ENCODE measurements at regions not wholly inside any gene's neighbourhood (a gene's known extent, or its start where the extent isn't known, plus 50 kb on each side); places are given as distances from the start of the nearest gene placed in this dataset.

DNA sequence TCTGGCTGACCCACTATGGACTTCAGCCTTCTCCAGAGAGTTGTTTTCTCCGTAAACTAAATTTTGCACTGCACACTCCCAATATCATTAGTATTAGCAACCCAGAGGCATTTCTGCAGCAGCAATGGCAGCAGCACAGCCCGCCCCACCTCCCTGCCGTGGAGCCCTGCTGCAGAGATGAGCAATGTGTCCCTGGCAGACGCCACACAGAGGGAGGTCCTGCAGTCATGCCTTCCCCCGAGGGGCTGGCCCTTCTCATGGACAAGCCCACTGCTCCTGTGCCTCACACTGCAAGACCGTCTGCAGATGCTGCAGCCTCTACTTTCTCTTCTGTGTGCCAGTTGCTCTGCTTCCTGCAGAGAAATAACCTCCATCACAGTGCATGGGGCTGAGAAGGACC, 393.4 kb upstream of the MKI67 start:
- no peak for DNase-seq (ENCODE audit: low read depth in 3 of 3, low spot score in 2 of 3)

DNA sequence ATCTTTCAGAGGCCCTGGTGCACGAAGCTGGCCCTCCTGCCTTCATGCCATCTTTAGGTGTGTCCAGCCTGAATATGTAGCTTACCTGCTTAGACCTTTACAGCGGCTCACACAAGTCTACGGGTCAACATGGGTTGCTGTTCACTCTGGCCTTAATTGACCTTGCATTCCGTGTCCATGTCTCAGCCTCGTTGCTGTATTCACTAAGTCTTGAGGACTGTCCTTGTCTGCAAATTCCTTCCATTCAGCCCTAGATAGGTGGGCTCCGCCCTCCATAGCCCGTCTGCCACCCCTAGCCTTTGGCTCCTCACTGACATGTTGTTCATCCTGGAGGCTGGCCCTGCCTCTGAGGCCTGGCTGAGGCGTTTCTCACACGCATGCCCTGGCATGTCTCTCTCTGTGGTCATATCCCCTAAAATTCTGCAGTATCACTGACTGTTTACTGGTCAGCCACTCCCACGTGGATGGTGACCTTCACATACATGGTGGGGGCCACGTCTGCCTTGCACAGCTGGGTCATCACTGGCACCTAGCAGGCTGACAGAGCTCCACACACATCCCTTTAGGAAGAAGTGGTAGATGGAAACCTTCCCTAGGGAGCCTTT, 394.1 kb upstream of the MKI67 start:
- no peak for DNase-seq (ENCODE audit: low read depth in 3 of 3, low spot score in 2 of 3)

- no peak for DNase-seq (ENCODE audit: low read depth in 3 of 3, low spot score in 2 of 3)
These were observed 396.5 kb upstream of the MKI67 start for GRCh38 chr10:128522551-128523308.

- DNase-seq (ENCODE audit: low read depth in 3 of 3, low spot score in 2 of 3), result no peak
These were observed 399.2 kb upstream of the MKI67 start for GRCh38 chr10:128525444-128525843.

GRCh38 chr10:128525936-128526335, 399.7 kb upstream of the MKI67 start:
- no peak for DNase-seq (ENCODE audit: low read depth in 3 of 3, low spot score in 2 of 3)

DNA sequence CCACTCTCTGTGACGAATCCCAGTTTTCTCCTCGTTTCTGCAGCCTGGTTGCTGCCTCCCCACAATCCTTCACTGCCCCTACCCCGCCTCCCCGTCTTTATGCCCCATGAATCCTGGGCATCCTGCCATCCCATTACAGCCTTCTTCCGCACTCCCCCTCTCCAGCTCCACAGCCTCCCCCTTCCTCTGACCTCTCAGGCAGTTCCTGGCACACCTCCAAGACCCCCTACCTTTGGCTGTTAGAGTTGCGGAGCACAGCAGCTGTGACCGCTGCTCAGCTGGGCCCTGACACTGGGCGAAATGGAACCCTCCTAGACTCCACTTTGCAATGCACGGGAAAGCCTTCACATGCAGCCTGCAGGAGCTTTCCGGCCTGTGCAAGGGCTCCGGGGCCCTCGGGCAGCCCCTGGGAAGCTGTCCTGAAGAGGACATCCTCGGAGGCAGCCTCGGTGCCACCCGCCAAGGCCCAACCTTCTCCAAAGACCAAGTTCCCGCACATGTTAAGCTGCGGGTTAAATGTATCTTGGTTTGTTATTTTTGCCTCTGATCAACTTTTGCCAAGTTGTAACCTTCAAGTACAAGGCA, 400.7 kb upstream of the MKI67 start:
- peak; percentile 78 to 88 (median 88) for DNase-seq (ENCODE audit: low read depth in 3 of 3, low spot score in 2 of 3)

GRCh38 chr10:128527711-128528110, 401.5 kb upstream of the MKI67 start:
- no peak for DNase-seq (ENCODE audit: low read depth in 3 of 3, low spot score in 2 of 3)

DNA sequence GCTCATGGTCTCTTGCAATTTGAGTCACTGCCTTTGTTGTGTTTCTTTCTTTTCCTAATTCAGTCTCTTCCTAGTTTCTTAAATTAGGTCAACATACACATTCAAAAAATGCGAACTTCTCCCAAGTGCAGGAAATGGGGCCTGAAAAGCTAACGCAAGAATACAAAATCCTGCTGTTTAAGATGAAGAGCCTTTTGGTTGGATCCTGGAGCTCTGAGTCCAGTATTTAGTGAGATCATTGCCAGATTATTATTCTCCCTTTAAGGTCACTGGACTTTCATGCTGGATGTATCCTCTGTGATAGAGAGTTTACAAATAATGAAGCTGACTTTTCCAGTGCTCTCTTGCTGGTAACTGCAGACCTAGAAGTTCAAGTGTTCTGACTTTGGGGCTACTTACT, 401.9 kb upstream of the MKI67 start:
- no peak for DNase-seq (ENCODE audit: low read depth in 3 of 3, low spot score in 2 of 3)

DNA sequence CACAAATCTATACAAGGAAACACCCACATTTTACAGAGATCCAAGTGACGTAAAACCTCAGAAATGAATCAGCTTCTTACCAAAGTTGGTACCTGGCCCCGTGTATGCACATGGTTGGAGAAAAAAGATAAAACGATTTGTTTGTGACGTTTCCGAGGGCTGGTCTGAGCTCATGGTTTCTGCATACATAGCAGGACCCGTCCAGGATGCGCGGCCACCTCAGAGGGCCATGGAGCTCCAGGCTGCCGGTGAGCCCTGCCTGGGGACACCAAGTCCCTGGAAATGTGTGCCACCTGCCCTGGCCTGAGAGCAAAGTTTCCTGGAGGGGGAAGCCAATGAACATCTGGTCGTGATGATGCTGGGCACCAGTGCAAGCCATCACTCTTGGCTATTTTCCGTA, 402.6 kb upstream of the MKI67 start:
- DNase-seq (ENCODE audit: low read depth in 3 of 3, low spot score in 2 of 3), result no peak

- no peak for DNase-seq (ENCODE audit: low read depth in 3 of 3, low spot score in 2 of 3)
These were observed 403.0 kb upstream of the MKI67 start for GRCh38 chr10:128529225-128529624.

GRCh38 chr10:128530301-128530700, 404.1 kb upstream of the MKI67 start:
- DNase-seq (ENCODE audit: low read depth in 3 of 3, low spot score in 2 of 3), result no peak

DNA sequence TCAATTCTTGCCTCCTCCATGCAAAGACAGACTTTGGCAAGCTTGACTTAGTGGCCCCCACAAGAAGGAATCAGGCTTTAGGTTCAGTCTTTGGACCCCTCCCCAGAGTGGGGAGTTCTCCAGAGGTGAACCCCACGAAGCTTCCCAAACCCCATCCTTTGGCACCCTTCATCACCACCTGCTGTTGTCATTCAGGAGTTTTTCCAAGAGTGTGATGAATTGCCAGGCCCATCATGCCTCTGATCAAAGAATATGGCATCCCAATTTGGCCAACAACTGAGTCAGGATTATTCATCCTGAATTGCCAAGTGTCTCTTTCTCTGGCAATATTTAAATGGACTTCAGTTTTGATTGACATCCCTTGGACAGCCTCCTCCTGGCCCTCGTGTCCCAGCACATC, 404.7 kb upstream of the MKI67 start:
- no peak for DNase-seq (ENCODE audit: low read depth in 3 of 3, low spot score in 2 of 3)

DNA sequence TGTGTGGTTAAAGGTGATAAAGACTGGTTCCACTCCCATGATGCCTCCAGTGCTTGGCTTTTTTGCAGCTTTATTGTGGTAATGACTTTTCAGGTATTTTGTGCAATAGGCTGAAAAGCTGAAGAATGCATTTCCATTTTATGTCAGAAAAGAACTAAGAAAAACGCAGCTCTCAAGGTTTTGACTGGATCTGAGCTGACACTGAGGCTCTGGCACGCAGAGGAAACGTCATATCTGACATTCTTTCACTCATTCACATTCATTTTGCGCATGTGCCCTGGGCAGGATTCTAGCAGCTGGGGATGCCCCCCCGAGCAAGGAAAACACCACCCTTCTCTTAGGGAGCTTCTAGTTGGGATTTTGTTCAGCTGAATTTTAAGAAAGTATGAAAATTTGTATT, 408.5 kb upstream of the MKI67 start:
- DNase-seq (ENCODE audit: low read depth in 3 of 3, low spot score in 2 of 3), result no peak

DNA sequence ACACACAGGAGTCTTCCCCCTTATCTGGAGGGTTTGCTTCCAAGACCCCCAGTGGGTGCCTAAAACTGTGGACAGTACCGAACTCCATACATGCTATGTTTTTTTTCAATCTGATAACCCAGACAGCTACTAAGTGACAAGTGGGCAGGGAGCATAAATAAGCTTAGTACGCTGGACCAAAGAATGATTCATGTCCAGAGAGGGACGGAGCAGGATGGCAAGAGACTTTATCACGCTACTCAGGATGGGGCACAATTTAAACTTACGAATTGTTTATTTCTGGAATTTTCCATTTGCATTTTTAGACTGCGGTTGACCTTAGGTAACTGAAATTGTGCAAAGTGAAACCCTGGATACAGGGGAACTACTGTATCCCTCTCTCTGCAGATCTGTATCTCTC, 410.0 kb upstream of the MKI67 start:
- no peak for DNase-seq (ENCODE audit: low read depth in 3 of 3, low spot score in 2 of 3)

- DNase-seq (ENCODE audit: low read depth in 3 of 3, low spot score in 2 of 3), result no peak
These were observed 411.7 kb upstream of the MKI67 start for GRCh38 chr10:128537834-128538330.

- DNase-seq (ENCODE audit: low read depth in 3 of 3, low spot score in 2 of 3), result no peak
These were observed 412.4 kb upstream of the MKI67 start for GRCh38 chr10:128538671-128539070.

- DNase-seq (ENCODE audit: low read depth in 3 of 3, low spot score in 2 of 3), result no peak
These were observed 413.4 kb upstream of the MKI67 start for GRCh38 chr10:128539510-128540127.

- DNase-seq (ENCODE audit: low read depth in 3 of 3, low spot score in 2 of 3), result no peak
These were observed 414.0 kb upstream of the MKI67 start for GRCh38 chr10:128540128-128540762.

GRCh38 chr10:128540781-128541761, 414.8 kb upstream of the MKI67 start:
- no peak for DNase-seq (ENCODE audit: low read depth in 3 of 3, low spot score in 2 of 3)

DNA sequence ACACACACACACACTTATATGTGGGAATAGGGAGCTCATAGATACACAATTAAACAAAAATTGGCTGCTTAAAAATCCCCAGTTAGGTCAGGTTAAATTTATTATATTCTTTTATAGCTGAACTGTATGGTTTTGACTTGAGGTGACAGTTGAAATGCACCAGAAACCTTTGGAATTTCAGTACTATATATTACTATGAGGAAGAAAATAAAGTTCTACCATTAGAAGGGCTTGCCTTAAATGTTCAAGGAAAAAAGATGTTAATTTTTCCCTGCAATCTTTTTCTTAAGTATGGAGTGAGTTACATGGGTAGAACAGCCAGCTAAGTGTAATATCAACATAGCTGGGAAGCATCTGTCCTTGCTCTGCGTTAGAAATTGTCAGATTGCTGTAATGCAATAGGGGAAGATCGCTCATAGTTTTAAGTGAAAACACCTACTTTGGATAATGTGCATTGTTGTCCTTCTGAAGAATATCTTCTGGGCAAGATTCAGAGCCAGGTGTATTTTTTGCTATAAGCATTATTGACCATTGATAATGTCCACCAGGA, 415.8 kb upstream of the MKI67 start:
- DNase-seq (ENCODE audit: low read depth in 3 of 3, low spot score in 2 of 3), result no peak

Measured in right renal cortex interstitium (tissue), 3 donors.